Natural killer cell treated with Interleukin-12 subunit alpha and Interleukin-12 subunit beta and Interleukin-15 and Interleukin-18, amount 100 ng/mL, for 72 hours (primary cell): ENCODE measurements at regions not wholly inside any gene's neighbourhood (a gene's known extent, or its start where the extent isn't known, plus 50 kb on each side); places are given as distances from the start of the nearest gene placed in this dataset.

ENCODE experiments used
- ATAC-seq, 2 donors: fragments of 150-1000 bp; cut with Tn5 transposase in 1 of 2; sonication (Bioruptor Pico), chemical (Tn5 transposase) in 1 of 2; 2 replicates each; pipeline ENCODE4 v1.10.0; 2021
- DNase-seq: peaks from one replicate; pipeline ENCODE4 v3.0.0; 2022; ENCODE audit warnings: low spot score
- H3K27ac Mint-ChIP-seq, 2 donors: 1 replicate in 1 of 2; 2 replicates in 1 of 2; pipeline ENCODE4 v1.8.0; 2022; ENCODE audit warnings: mixed read lengths in 2 of 2, mild to moderate bottlenecking in 1 of 2, moderate library complexity in 1 of 2
- H3K27me3 Mint-ChIP-seq, 2 donors: 1 replicate in 1 of 2; 2 replicates in 1 of 2; pipeline ENCODE4 v1.8.0; 2022; ENCODE audit warnings: mixed read lengths in 2 of 2
- H3K36me3 Mint-ChIP-seq: one replicate; pipeline ENCODE4 v1.8.0; 2022; ENCODE audit warnings: mixed read lengths
- H3K4me1 Mint-ChIP-seq, 2 donors: 1 replicate in 1 of 2; 2 replicates in 1 of 2; pipeline ENCODE4 v1.8.0; 2022; ENCODE audit warnings: low read depth in 2 of 2, mixed read lengths in 2 of 2, mild to moderate bottlenecking in 1 of 2
- H3K4me3 Mint-ChIP-seq: one replicate; pipeline ENCODE4 v1.8.0; 2022; ENCODE audit warnings: mixed read lengths
- H3K9me3 Mint-ChIP-seq: 2 replicates; pipeline ENCODE4 v1.8.0; 2022; ENCODE audit warnings: mixed read lengths

DNA sequence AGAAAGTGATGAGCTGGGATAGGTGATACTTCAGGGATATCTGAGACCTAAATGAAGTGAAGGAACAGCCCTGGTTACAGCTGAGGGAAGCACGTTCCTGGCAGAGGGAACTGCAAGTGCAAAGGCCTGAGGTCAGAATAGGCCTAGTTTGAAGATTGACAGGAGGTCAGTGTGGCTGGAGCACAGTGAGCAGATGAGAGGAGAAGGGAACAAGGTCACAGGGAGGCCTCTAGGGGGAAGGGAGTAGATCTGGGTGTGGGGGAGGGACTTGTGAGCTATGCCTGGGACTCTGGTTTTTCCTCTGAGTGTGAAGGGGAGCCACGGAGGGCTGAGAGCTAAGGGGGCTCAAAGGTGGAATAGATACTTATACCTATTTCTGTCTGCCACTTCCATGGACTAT is 736.4 kb downstream of the MATN1 start:
- no peaks in the 10 kb centered on the region for H3K9me3 Mint-ChIP-seq
- no peak overlapping the region for H3K27ac Mint-ChIP-seq
- peaks cover 8 to 41% of the 10 kb centered on the region in 2 donors for H3K27me3 Mint-ChIP-seq
- DNase-seq (no peak), ATAC-seq (no peak)
- H3K4me1 Mint-ChIP-seq: no peaks in the 10 kb centered on the region
- H3K4me3 Mint-ChIP-seq: no peak overlapping the region
- no peaks in the 10 kb centered on the region for H3K36me3 Mint-ChIP-seq

GRCh38 chr1:29985606-29985945 is 737.8 kb downstream of the MATN1 start:
- H3K4me1 Mint-ChIP-seq: no peaks in the 10 kb centered on the region
- H3K27ac Mint-ChIP-seq: no peak overlapping the region
- DNase-seq: no peak

DNA sequence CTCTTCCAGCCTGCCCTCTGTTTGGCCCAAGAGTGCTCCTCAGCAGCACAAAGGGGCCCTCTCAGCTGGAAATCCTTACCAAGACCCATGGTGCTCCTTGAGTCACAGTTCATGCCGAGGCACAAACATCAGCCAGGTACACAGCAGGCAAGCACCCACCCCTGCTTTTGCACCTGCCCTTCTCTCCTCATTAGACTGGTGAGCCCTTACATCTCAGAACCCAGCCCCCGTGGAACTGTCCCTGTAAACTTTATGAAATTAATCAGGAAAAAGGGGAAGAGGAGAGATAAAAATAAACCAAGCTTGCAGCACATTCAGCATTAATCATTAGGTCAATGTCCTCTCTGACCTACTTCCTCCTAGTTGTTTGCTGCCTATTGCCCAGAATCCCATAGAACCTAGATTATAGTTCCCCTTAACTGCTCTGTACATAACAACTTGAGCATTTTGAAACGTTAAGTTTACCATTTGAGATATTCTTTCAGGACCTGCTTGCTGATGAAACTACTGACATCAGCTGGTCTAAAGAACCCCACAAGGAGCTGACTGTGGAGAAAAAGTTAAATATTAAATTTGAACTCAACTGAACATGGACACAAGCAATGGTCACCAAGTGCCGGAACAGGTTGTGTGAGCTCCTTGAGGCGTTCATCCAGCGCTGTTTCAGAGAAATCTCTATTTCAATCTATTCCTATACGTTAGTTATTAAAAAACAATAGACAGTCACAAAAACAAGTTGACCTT is 738.4 kb downstream of the MATN1 start:
- Mint-ChIP-seq H3K36me3 (no peaks in the 10 kb centered on the region), H3K9me3 (peaks cover 2% of the 10 kb centered on the region), H3K4me1 (no peaks in the 10 kb centered on the region), H3K27ac (no peak overlapping the region), H3K27me3 (peaks cover 12 to 59% of the 10 kb centered on the region in 2 donors), H3K4me3 (no peak overlapping the region)
- peak in 1 of 2 donors; percentile 20 for ATAC-seq
- no peak for DNase-seq

More at GRCh38 chr1:29985606-29985945, 737.8 kb downstream of the MATN1 start:
- Mint-ChIP-seq H3K27me3 (peaks cover 12 to 53% of the 10 kb centered on the region in 2 donors), H3K9me3 (peaks cover 2% of the 10 kb centered on the region), H3K36me3 (no peaks in the 10 kb centered on the region), H3K4me3 (no peak overlapping the region)
- no peak for ATAC-seq

GRCh38 chr1:29984166-29984861 is 739.1 kb downstream of the MATN1 start:
- ATAC-seq: no peak
- no peak overlapping the region for H3K4me3 Mint-ChIP-seq
- no peaks in the 10 kb centered on the region for H3K4me1 Mint-ChIP-seq
- DNase-seq: no peak
- H3K27ac Mint-ChIP-seq: no peak overlapping the region
- peaks cover 2% of the 10 kb centered on the region for H3K9me3 Mint-ChIP-seq
- H3K27me3 Mint-ChIP-seq: peaks cover 12 to 58% of the 10 kb centered on the region in 2 donors
- no peaks in the 10 kb centered on the region for H3K36me3 Mint-ChIP-seq

DNA sequence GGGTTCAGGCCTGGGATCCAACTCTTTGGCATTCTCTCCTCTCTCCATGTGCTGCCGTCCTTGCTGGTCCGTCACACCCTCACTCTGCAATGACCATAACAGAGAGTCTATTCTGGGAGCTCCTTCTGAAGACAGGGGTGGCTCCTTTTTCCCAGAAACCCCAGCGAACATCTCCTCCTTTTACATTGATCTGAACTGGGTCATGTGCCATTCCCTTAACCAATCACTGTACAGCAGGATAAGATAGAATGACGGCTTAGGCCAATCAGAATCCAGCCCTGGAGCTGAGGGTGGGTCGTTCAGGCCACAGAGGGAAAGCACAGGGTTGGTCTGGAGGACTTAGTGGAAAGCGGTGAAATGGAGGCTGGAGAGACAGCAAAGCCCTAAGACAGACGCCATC is 740.1 kb downstream of the MATN1 start:
- Mint-ChIP-seq H3K36me3 (no peaks in the 10 kb centered on the region), H3K4me3 (no peak overlapping the region), H3K27ac (no peak overlapping the region), H3K4me1 (no peaks in the 10 kb centered on the region), H3K9me3 (peaks cover 2% of the 10 kb centered on the region), H3K27me3 (peaks cover 12 to 55% of the 10 kb centered on the region in 2 donors)
- ATAC-seq (no peak), DNase-seq (no peak)

DNA sequence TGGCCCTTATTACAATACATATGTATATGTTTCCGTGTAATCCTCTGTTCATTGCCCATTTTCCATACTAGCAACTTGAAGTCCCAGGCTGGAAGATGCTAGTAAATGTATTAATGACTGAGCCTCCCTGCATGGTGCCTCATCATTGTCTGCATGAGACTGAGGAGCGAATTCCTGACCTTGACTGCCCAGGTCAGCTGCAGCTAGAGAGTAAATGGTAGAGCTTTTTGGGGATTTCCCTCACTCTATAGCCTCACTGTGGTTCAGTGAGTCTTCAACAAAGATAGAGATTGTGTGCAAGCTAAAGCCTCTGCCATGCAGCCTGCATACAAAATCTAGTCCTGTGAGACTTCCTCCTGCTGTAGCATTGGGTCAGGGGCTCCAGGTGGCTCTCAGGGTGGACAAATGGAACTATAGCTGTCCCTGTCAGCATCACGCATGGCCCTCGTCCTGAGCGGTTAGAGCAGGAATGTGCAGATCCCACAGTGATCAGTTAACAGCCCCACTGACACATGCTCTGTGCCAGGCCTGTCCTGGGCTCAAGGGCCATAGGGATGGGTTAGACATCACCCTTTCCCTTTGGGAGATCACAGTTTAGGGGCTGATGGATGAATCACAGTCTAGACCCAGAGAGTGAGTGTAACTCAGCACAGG is 741.7 kb downstream of the MATN1 start:
- peaks cover 5% of the 10 kb centered on the region for H3K9me3 Mint-ChIP-seq
- no peak for DNase-seq
- peaks cover 15 to 48% of the 10 kb centered on the region in 2 donors for H3K27me3 Mint-ChIP-seq
- ATAC-seq: no peak
- H3K4me1 Mint-ChIP-seq: no peaks in the 10 kb centered on the region
- H3K36me3 Mint-ChIP-seq: no peaks in the 10 kb centered on the region
- no peak overlapping the region for H3K27ac Mint-ChIP-seq
- H3K4me3 Mint-ChIP-seq: no peak overlapping the region

GRCh38 chr1:29977550-29977949 is 741.2 kb downstream of the PTPRU start:
- H3K36me3 Mint-ChIP-seq: no peaks in the 10 kb centered on the region
- ATAC-seq (no peak), DNase-seq (no peak)
- H3K4me1 Mint-ChIP-seq: peaks cover 5 to 8% of the 10 kb centered on the region in 2 donors
- no peak overlapping the region for H3K4me3 Mint-ChIP-seq
- H3K27me3 Mint-ChIP-seq: peaks cover 9 to 31% of the 10 kb centered on the region in 2 donors
- H3K9me3 Mint-ChIP-seq: peaks cover 10% of the 10 kb centered on the region
- H3K27ac Mint-ChIP-seq: no peak overlapping the region

DNA sequence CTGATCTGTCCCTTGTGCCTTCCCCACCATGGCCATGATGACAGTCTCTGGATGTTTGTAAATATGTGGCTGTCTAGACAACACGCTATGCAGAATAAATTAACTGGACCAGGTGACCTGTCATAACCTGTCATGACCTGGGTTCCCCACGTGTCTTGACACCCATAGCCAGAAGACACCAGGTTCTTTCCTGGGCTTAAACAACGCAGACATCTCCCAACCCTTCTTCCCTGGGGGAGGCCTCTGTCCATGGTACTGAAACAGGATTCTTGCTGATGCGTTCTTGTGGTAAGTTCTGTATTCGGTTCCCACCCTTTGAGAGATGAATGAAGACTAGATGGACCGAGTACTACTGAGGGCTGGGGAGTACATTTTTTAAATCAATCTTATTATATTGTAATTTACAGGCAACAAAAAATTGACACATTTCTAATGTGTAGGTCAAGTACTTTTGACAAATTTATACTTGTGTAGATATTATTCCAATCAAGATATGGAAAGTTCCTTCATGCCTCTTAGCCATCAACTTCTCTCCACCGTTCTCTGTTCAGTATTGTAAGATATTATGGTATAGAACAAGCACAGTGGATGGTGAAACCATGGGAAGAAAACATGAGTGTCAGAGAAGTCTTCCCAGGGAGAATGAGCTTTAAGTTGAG is 738.8 kb downstream of the PTPRU start:
- Mint-ChIP-seq H3K27ac (no peak overlapping the region), H3K9me3 (peaks cover 8% of the 10 kb centered on the region), H3K36me3 (no peaks in the 10 kb centered on the region), H3K4me3 (no peak overlapping the region), H3K27me3 (peaks cover 14 to 29% of the 10 kb centered on the region in 2 donors), H3K4me1 (peaks cover 5 to 8% of the 10 kb centered on the region in 2 donors)
- DNase-seq: no peak
- ATAC-seq: no peak

- no peak for DNase-seq
- no peaks in the 10 kb centered on the region for H3K36me3 Mint-ChIP-seq
- peaks cover 14 to 24% of the 10 kb centered on the region in 2 donors for H3K27me3 Mint-ChIP-seq
- no peak overlapping the region for H3K27ac Mint-ChIP-seq
- no peak overlapping the region for H3K4me3 Mint-ChIP-seq
- H3K4me1 Mint-ChIP-seq: peaks cover 5 to 8% of the 10 kb centered on the region in 2 donors
- peak; percentile 28 to 48 for ATAC-seq
- H3K9me3 Mint-ChIP-seq: peaks cover 8% of the 10 kb centered on the region
Observed at GRCh38 chr1:29974316-29974724, 738.0 kb downstream of the PTPRU start.

DNA sequence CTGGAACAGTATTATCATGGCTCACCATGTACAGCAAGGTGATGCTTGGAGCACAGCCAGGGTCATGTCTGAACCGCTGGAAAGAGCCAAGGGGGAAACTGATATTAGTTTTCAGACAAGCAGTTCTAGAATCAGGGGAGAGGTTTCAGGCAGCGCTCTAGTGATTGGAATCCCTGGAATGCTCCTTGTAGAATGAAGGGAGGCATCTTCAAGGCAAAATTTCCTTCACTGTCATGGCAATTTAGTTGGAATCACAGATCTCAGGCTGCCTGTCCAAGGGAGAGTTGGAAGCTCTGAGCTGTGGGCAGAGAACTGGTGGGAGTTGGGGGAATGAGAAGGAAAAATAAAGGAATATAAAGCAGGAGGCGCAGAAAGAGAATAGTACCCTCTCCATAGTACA is 737.1 kb downstream of the PTPRU start:
- Mint-ChIP-seq H3K4me1 (peaks cover 5 to 8% of the 10 kb centered on the region in 2 donors), H3K9me3 (peaks cover 8% of the 10 kb centered on the region), H3K4me3 (no peak overlapping the region), H3K27ac (no peak overlapping the region), H3K27me3 (peaks cover 17 to 31% of the 10 kb centered on the region in 2 donors), H3K36me3 (no peaks in the 10 kb centered on the region)
- ATAC-seq (no peak), DNase-seq (no peak)

- Mint-ChIP-seq H3K4me1 (peaks cover 5 to 8% of the 10 kb centered on the region in 2 donors), H3K36me3 (no peaks in the 10 kb centered on the region), H3K9me3 (peaks cover 8% of the 10 kb centered on the region), H3K27ac (no peak overlapping the region), H3K27me3 (peaks cover 17 to 33% of the 10 kb centered on the region in 2 donors), H3K4me3 (no peak overlapping the region)
- ATAC-seq (no peak), DNase-seq (no peak)
Observed at GRCh38 chr1:29972421-29973053, 736.2 kb downstream of the PTPRU start.

DNA sequence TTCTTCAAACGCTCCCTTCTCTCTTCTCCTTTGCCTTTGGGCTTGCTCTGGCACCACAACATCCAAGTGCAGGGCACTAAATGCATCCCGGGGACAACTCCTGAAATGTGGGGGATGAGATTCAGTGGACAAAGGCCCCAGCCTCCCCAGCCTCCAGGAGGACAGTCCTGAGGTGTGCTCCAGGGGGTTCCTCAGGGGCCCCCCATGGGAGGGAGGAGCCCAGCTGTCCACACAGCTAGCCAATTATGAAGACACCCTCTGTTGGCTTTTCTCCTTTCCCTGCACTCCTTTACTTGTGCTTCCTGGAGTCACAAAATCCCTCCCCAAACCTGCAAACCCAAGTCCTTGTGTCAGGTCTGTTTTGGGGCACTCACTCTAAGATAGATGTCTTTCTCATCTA is 735.4 kb downstream of the PTPRU start:
- DNase-seq: no peak

DNA sequence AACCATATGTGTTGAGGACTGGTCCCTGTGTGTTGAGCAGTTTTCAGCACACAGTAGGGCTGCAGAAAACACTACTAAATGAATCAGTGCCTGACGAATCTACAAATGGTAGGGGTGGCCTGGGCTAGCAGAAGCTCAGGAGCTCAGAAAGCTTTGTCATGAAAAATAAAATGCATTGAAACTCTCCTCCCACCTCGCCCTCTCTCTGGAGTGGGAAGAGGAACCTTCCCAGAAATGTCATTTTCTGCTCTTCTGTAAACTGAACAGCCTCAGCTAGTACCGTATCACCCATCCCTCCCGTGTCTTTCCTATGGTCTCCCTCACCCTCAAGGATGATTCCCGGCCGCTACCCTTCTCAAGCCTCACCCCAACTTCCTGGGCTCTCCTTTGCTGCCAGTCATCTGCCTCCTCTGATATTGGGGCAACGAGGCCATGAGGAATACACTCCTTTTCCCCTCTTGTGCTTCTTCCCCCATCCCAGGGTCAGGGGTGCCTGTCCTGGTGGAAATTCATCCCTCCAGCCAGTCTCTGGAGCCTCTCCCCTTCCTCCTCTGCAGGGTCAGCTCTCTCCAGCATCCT is 734.5 kb downstream of the PTPRU start:
- H3K9me3 Mint-ChIP-seq: peaks cover 5% of the 10 kb centered on the region
- DNase-seq: no peak
- H3K4me1 Mint-ChIP-seq: peaks cover 5 to 8% of the 10 kb centered on the region in 2 donors
- H3K27me3 Mint-ChIP-seq: peaks cover 20 to 46% of the 10 kb centered on the region in 2 donors
- no peak overlapping the region for H3K27ac Mint-ChIP-seq
- ATAC-seq: no peak
- no peaks in the 10 kb centered on the region for H3K36me3 Mint-ChIP-seq
- no peak overlapping the region for H3K4me3 Mint-ChIP-seq

More for the DNA sequence above, 735.4 kb downstream of the PTPRU start:
- Mint-ChIP-seq H3K27me3 (peaks cover 14 to 40% of the 10 kb centered on the region in 2 donors), H3K9me3 (peaks cover 5% of the 10 kb centered on the region), H3K27ac (no peak overlapping the region), H3K36me3 (no peaks in the 10 kb centered on the region), H3K4me3 (no peak overlapping the region), H3K4me1 (peaks cover 5 to 8% of the 10 kb centered on the region in 2 donors)
- no peak for ATAC-seq
